Caco-2 (cell line): ENCODE measurements at regions not wholly inside any gene's neighbourhood (a gene's known extent, or its start where the extent isn't known, plus 50 kb on each side); places are given as distances from the start of the nearest gene placed in this dataset.

Experiments used
- BruUV-seq: library from RNA; stranded (reverse); fragments of 400-500 nt; replicated peaks from 2 replicates; lab custom pipeline; 2021; lab: Mats Ljungman, UMichigan
- CTCF ChIA-PET: fragments of 300-600 bp; sonication (Branson Sonifier 250); formaldehyde crosslinking; loops from one replicate; lab custom pipeline; 2022; ENCODE audit warnings: antibody characterized with exemption; lab: Charles Lee
- POLR2A ChIA-PET: fragments of 300-600 bp; sonication (Branson Sonifier 250); formaldehyde crosslinking; loops from one replicate; lab custom pipeline; 2022; ENCODE audit warnings: antibody characterized with exemption; lab: Charles Lee
- DNase-seq, 2 experiments: peaks; one replicate each; pipeline versions ENCODE4 v3.0.0 to v3.0.0-alpha.2; 2020 to 2022
- H3K27me3 ChIP-seq: replicated peaks from 2 replicates; pipeline ENCODE4 v1.6.0; 2011; ENCODE audit warnings: low read length; ENCODE audit not compliant: control insufficient read depth, insufficient read depth
- H3K36me3 ChIP-seq: 2 replicates; pipeline ENCODE4 v1.5.1; 2011; ENCODE audit warnings: low read length; ENCODE audit not compliant: control insufficient read depth, insufficient read depth
- H3K4me1 ChIP-seq: fragments of 250-450 bp; sonication (Bioruptor Pico); 2 replicates; pipeline ENCODE4 v1.5.1; 2020; ENCODE audit warnings: mild to moderate bottlenecking
- H3K4me3 ChIP-seq: 2 replicates; pipeline ENCODE4 v1.5.1; 2011; ENCODE audit warnings: low read depth, mild to moderate bottlenecking, control low read depth, low read length
- H3K9me3 ChIP-seq: fragments of 250-450 bp; sonication (Bioruptor Pico); 2 replicates; pipeline ENCODE4 v1.5.1; 2020; ENCODE audit warnings: mild to moderate bottlenecking, moderate library complexity
- H3K27ac Mint-ChIP-seq: one replicate; pipeline ENCODE4 v1.8.0; 2022; ENCODE audit warnings: mixed read lengths; ENCODE audit not compliant: unreplicated experiment
- H3K27me3 Mint-ChIP-seq: one replicate; pipeline ENCODE4 v1.8.0; 2022; ENCODE audit warnings: mixed read lengths; ENCODE audit not compliant: insufficient read depth, unreplicated experiment
- H3K36me3 Mint-ChIP-seq: one replicate; pipeline ENCODE4 v1.8.0; 2022; ENCODE audit warnings: mild to moderate bottlenecking, mixed read lengths; ENCODE audit not compliant: insufficient read depth, unreplicated experiment
- H3K4me1 Mint-ChIP-seq: one replicate; pipeline ENCODE4 v1.8.0; 2022; ENCODE audit warnings: low read depth, mixed read lengths; ENCODE audit not compliant: unreplicated experiment
- H3K4me3 Mint-ChIP-seq: one replicate; pipeline ENCODE4 v1.8.0; 2022; ENCODE audit warnings: mild to moderate bottlenecking, moderate library complexity, mixed read lengths; ENCODE audit not compliant: unreplicated experiment
- H3K9me3 Mint-ChIP-seq: one replicate; pipeline ENCODE4 v1.8.0; 2022; ENCODE audit warnings: mixed read lengths; ENCODE audit not compliant: unreplicated experiment
- intact Hi-C: fragments of 100-400 bp; cut with micrococcal nuclease; formaldehyde crosslinking; loops from one replicate; pipeline ENCODE4 v1.10.0; 2022; ENCODE audit not compliant: unreplicated experiment
- TF ChIP-seq, protein P1 (sequence below), 2 experiments: fragments of 200-600 bp in 1 of 2; IDR thresholded peaks; 1 replicate in 1 of 2; 2 replicates in 1 of 2; pipeline versions ENCODE4 v1.5.1 to v1.8.0; 2011 to 2022; ENCODE audit warnings: antibody characterized with exemption in 1 of 2, control low read depth in 1 of 2, inconsistent platforms in 1 of 2, low read depth in 1 of 2, low read length in 1 of 2, mild to moderate bottlenecking in 1 of 2, moderate library complexity in 1 of 2; ENCODE audit not compliant: insufficient read depth in 1 of 2, severe bottlenecking in 1 of 2, unreplicated experiment in 1 of 2

GRCh38 chr6:65786815-65787214, 79.8 kb upstream of the EYS start:
- Mint-ChIP-seq H3K36me3 (no peaks in the 10 kb centered on the region), H3K4me3 (no peak overlapping the region), H3K27me3 (no peaks in the 10 kb centered on the region), H3K9me3 (no peaks in the 10 kb centered on the region), H3K27ac (no peak overlapping the region), H3K4me1 (no peaks in the 10 kb centered on the region)
- ChIA-PET CTCF (no interaction called here), POLR2A (no interaction called here)
- Histone ChIP-seq H3K27me3 (no peaks in the 10 kb centered on the region), H3K4me3 (no peak overlapping the region), H3K4me1 (no peaks in the 10 kb centered on the region), H3K9me3 (no peaks in the 10 kb centered on the region), H3K36me3 (no peaks in the 10 kb centered on the region)
- TF ChIP-seq, protein P1, sequence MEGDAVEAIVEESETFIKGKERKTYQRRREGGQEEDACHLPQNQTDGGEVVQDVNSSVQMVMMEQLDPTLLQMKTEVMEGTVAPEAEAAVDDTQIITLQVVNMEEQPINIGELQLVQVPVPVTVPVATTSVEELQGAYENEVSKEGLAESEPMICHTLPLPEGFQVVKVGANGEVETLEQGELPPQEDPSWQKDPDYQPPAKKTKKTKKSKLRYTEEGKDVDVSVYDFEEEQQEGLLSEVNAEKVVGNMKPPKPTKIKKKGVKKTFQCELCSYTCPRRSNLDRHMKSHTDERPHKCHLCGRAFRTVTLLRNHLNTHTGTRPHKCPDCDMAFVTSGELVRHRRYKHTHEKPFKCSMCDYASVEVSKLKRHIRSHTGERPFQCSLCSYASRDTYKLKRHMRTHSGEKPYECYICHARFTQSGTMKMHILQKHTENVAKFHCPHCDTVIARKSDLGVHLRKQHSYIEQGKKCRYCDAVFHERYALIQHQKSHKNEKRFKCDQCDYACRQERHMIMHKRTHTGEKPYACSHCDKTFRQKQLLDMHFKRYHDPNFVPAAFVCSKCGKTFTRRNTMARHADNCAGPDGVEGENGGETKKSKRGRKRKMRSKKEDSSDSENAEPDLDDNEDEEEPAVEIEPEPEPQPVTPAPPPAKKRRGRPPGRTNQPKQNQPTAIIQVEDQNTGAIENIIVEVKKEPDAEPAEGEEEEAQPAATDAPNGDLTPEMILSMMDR (IDR thresholded peaks at IDR 0.05; ENCODE audit: insufficient read depth in 1 of 2, low read depth in 1 of 2, low read length in 1 of 2, severe bottlenecking in 1 of 2, unreplicated experiment in 1 of 2): no peak
- intact Hi-C loops: no loop called here
- no TSS peak for BruUV-seq
- DNase-seq: no peak

DNA sequence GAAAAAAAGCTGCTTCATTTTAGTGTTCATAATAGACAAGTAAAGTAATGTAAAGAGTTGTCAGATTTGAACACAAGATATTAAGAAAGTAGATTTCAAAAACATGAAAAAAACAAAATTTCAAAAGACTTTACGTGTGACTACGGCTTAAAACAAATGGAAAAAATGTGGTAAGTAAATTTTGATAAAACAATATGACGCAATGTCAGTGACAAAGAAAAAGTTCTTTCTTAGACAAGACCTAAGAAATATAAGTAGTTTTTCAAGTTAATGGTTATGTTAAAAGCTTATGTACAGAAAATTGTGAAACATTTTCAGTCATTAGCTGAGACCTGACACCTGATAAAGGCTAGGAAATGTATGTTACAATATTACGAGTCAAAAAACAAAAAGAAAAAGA, 73.7 kb upstream of the EYS start:
- no peaks in the 10 kb centered on the region for H3K27me3 Mint-ChIP-seq
- H3K36me3 Mint-ChIP-seq: no peaks in the 10 kb centered on the region
- H3K27me3 ChIP-seq: no peaks in the 10 kb centered on the region
- CTCF ChIA-PET: no interaction called here
- intact Hi-C loops: no loop called here
- TF ChIP-seq, protein P1 (IDR thresholded peaks at IDR 0.05; ENCODE audit: insufficient read depth in 1 of 2, low read depth in 1 of 2, low read length in 1 of 2, severe bottlenecking in 1 of 2, unreplicated experiment in 1 of 2): no peak
- no peak overlapping the region for H3K4me3 ChIP-seq
- no peaks in the 10 kb centered on the region for H3K36me3 ChIP-seq
- H3K4me3 Mint-ChIP-seq: no peak overlapping the region
- DNase-seq: no peak
- H3K9me3 Mint-ChIP-seq: no peaks in the 10 kb centered on the region
- no TSS peak for BruUV-seq
- POLR2A ChIA-PET: no interaction called here
- H3K4me1 ChIP-seq: peaks cover 8% of the 10 kb centered on the region; the same call in 1 of the 2 replicates
- H3K27ac Mint-ChIP-seq: no peak overlapping the region
- no peaks in the 10 kb centered on the region for H3K4me1 Mint-ChIP-seq
- H3K9me3 ChIP-seq: no peaks in the 10 kb centered on the region

GRCh38 chr6:65776332-65776731, 69.3 kb upstream of the EYS start:
- Histone ChIP-seq H3K36me3 (no peaks in the 10 kb centered on the region), H3K27me3 (no peaks in the 10 kb centered on the region), H3K9me3 (no peaks in the 10 kb centered on the region), H3K4me1 (peaks cover 8% of the 10 kb centered on the region; the same call in 1 of the 2 replicates), H3K4me3 (no peak overlapping the region)
- Mint-ChIP-seq H3K4me3 (no peak overlapping the region), H3K27ac (no peak overlapping the region), H3K9me3 (no peaks in the 10 kb centered on the region), H3K27me3 (peaks cover 3% of the 10 kb centered on the region), H3K4me1 (no peaks in the 10 kb centered on the region), H3K36me3 (no peaks in the 10 kb centered on the region)
- no TSS peak for BruUV-seq
- peak; percentile 19 to 36 for DNase-seq
- ChIA-PET POLR2A (no interaction called here), CTCF (no interaction called here)
- intact Hi-C loops: loop anchor here (1.0 to 5.0 kb wide), 3 partner anchors 124 to 1854 kb away; no protein-coding TSS in a partner anchor
- TF ChIP-seq, protein P1 (IDR thresholded peaks at IDR 0.05; ENCODE audit: insufficient read depth in 1 of 2, low read depth in 1 of 2, low read length in 1 of 2, severe bottlenecking in 1 of 2, unreplicated experiment in 1 of 2): peak in 1 of 2 experiments; percentile 36
